ENCODE measurements at regions not wholly inside any gene's neighbourhood (a gene's known extent, or its start where the extent isn't known, plus 50 kb on each side); places are given as distances from the start of the nearest gene placed in this dataset.

- Histone ChIP-seq H3K79me2 (ENCODE audit: control insufficient read depth in 1 of 2, insufficient read depth in 2 of 2, low read length in 2 of 2) (no peaks in the 10 kb centered on the region), H2BK12ac (ENCODE audit: low read depth, low read length) (no peak overlapping the region), H2AK5ac (ENCODE audit: low read depth, low read length) (no peak overlapping the region), H3K56ac (replicated peaks; ENCODE audit: insufficient read length, low read depth, low read length) (no peak overlapping the region), H2BK20ac (ENCODE audit: low read length) (no peak overlapping the region), H3K27me3 (replicated peaks in 1 of 4; ENCODE audit: control insufficient read depth in 3 of 4, extremely low read depth in 1 of 4, insufficient read depth in 3 of 4, low read length in 3 of 4) (no peaks in the 10 kb centered on the region), H3K4ac (replicated peaks; ENCODE audit: insufficient read length, low read depth, low read length) (no peak overlapping the region), H3K79me1 (ENCODE audit: low read depth, low read length) (no peaks in the 10 kb centered on the region), H3K9ac (replicated peaks in 1 of 4; ENCODE audit: extremely low read depth in 1 of 4, low read depth in 3 of 4, low read length in 3 of 4) (no peak overlapping the region), H3K14ac (ENCODE audit: insufficient read length) (no peak overlapping the region), H4K5ac (ENCODE audit: insufficient read length, low read depth, low read length) (no peak overlapping the region), H2BK5ac (ENCODE audit: low read depth, low read length) (no peak overlapping the region), H2BK15ac (ENCODE audit: low read length) (no peak overlapping the region), H3K4me3 (ENCODE audit: extremely low read depth in 1 of 4, insufficient read depth in 2 of 4, low read depth in 3 of 4, low read length in 4 of 4) (no peak overlapping the region), H4K8ac (ENCODE audit: extremely low read depth, insufficient read depth, low read length) (no peak overlapping the region), H2BK120ac (replicated peaks; ENCODE audit: low read depth, low read length) (no peak overlapping the region), H3K4me2 (ENCODE audit: insufficient read depth in 1 of 2, low read depth in 2 of 2, low read length in 2 of 2) (no peak overlapping the region), H3K9me3 (ENCODE audit: insufficient read depth in 2 of 2, low read depth in 1 of 2, low read length in 1 of 2) (no peaks in the 10 kb centered on the region), H3K23me2 (ENCODE audit: low read depth, low read length) (no peaks in the 10 kb centered on the region), H3K4me1 (replicated peaks in 1 of 4; ENCODE audit: control insufficient read depth in 3 of 4, insufficient read depth in 4 of 4, low read length in 3 of 4) (no peaks in the 10 kb centered on the region), H3K36me3 (ENCODE audit: control insufficient read depth in 2 of 4, insufficient read depth in 4 of 4, low read length in 3 of 4) (no peaks in the 10 kb centered on the region), H3K23ac (ENCODE audit: insufficient read length) (no peak overlapping the region), H3K27ac (ENCODE audit: low read depth, low read length) (no peak overlapping the region), H4K91ac (replicated peaks; ENCODE audit: insufficient read length, low read length) (no peak overlapping the region), H2AFZ (ENCODE audit: low read length) (no peak overlapping the region), H3K18ac (ENCODE audit: extremely low read depth, low read length) (no peak overlapping the region), H4K20me1 (replicated peaks in 1 of 2; ENCODE audit: control insufficient read depth in 1 of 2, insufficient read depth in 2 of 2, low read length in 2 of 2) (no peaks in the 10 kb centered on the region)
- 81% methylated on average over 4 of the region's 4 CpGs; no CpG with 5 or more reads in 1 of the 2 experiments for WGBS, 2 experiments (ENCODE audit: extremely low coverage in 1 of 2, insufficient coverage in 1 of 2, insufficient read length in 1 of 2, insufficient replicate concordance in 2 of 2, low coverage in 1 of 2, low lambda C conversion rate in 2 of 2, missing lambda C conversion rate in 1 of 2)
- CTCF ChIA-PET (ENCODE audit: partially characterized antibody), result no interaction called here
- POLR2A ChIA-PET (ENCODE audit: partially characterized antibody), result no interaction called here
- DNase-seq (ENCODE audit: low read depth in 1 of 2, low spot score in 2 of 2) (no peak), FAIRE-seq (no peak)
- no peak for TF ChIP-seq CREB1 (IDR thresholded peaks at IDR 0.05)
- no peak for TF ChIP-seq EZH2 (IDR thresholded peaks at IDR 0.05; ENCODE audit: low read depth, low read length, severe bottlenecking)
- no peak for TF ChIP-seq TBP (IDR thresholded peaks at IDR 0.05; ENCODE audit: low read depth, low read length)
- no peak for TF ChIP-seq MAFK (IDR thresholded peaks at IDR 0.05; ENCODE audit: low read depth, low read length)
- no peak for TF ChIP-seq CHD2 (IDR thresholded peaks at IDR 0.05; ENCODE audit: low read length)
Measured at GRCh38 chr4:34644579-34645115, 1599.7 kb downstream of the ARAP2 start.
